ENCODE measurements at regions not wholly inside any gene's neighbourhood (a gene's known extent, or its start where the extent isn't known, plus 50 kb on each side); places are given as distances from the start of the nearest gene placed in this dataset.

DNA sequence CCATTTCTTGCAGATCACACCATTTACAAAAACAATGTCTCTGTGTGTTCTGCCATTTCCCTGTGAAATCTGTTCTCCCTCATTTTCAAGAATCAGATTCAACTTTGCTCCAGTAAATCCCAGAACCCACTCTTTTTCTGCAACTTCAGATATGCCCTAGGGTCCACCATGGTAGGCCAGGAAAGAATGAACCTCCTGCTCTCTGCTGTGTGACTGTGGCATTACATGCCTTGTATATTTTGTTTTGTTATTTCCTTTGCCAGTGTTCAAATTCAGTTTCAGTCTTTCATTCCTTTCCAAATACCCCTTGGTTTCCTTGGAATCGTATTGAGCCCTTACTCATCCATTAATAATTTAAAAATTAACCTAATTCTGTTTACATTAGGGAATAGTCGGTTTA, 290.2 kb upstream of the VCX start:
- TF ChIP-seq, protein P1, sequence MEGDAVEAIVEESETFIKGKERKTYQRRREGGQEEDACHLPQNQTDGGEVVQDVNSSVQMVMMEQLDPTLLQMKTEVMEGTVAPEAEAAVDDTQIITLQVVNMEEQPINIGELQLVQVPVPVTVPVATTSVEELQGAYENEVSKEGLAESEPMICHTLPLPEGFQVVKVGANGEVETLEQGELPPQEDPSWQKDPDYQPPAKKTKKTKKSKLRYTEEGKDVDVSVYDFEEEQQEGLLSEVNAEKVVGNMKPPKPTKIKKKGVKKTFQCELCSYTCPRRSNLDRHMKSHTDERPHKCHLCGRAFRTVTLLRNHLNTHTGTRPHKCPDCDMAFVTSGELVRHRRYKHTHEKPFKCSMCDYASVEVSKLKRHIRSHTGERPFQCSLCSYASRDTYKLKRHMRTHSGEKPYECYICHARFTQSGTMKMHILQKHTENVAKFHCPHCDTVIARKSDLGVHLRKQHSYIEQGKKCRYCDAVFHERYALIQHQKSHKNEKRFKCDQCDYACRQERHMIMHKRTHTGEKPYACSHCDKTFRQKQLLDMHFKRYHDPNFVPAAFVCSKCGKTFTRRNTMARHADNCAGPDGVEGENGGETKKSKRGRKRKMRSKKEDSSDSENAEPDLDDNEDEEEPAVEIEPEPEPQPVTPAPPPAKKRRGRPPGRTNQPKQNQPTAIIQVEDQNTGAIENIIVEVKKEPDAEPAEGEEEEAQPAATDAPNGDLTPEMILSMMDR (IDR thresholded peaks at IDR 0.05; ENCODE audit: insufficient read depth, low read length, poor library complexity, severe bottlenecking): no peak
- no peak for TF ChIP-seq EZH2phosphoT487 (conservative IDR thresholded peaks at IDR 0.05; ENCODE audit: low read length)

Measured in SU-DHL-6 (cell line).